Omental fat pad (tissue), 3 donors: ENCODE measurements at regions not wholly inside any gene's neighbourhood (a gene's known extent, or its start where the extent isn't known, plus 50 kb on each side); places are given as distances from the start of the nearest gene placed in this dataset.

Source experiments
- ATAC-seq: fragments of 150-250 bp; one replicate; pipeline ENCODE4 v1.9.1; 2016; ENCODE audit warnings: mild to moderate bottlenecking, moderate library complexity; ENCODE audit not compliant: low FRiP score
- DNase-seq: peaks from one replicate; pipeline ENCODE4 v3.0.0-alpha.2; 2019; ENCODE audit warnings: low spot score
- TF ChIP-seq, protein P1 (sequence below), 3 donors: fragments of 450-650 bp; IDR thresholded peaks; one replicate each; pipeline ENCODE4 v1.5.1; 2016 to 2017; ENCODE audit warnings: antibody characterized with exemption in 3 of 3, mild to moderate bottlenecking in 3 of 3, moderate library complexity in 2 of 3

DNA sequence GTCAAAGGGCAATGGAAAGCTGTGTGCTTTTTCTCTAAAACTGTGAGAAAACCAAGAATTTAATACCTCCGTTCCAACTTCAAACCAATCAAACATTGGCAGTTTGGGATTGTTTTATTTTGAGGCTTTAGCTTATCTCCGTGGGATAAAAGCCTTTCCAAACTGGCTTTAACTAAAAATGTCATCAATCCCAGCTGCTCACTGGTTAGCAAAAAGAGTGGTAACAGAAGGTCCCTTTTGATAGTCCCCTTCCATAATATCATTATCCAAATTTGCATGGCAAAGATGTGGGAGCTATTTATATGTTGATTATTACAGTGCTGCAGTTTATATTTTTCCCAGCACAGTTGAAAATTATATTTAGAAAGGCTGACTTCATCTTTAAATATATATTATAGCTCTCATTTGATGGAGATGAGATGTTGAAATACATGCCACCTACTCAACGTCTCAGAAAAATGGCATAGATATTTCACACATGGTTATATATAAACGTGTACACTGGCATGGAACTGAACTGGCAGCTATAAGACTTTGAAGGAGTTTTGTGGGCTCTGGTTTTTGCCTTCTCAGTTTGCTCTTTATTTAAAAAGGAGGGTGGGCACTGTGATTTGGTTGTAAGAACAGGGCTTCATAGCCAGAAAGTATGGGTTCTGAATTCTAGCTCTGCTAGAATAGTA, 707.1 kb upstream of the SLIT2 start:
- TF ChIP-seq, protein P1, sequence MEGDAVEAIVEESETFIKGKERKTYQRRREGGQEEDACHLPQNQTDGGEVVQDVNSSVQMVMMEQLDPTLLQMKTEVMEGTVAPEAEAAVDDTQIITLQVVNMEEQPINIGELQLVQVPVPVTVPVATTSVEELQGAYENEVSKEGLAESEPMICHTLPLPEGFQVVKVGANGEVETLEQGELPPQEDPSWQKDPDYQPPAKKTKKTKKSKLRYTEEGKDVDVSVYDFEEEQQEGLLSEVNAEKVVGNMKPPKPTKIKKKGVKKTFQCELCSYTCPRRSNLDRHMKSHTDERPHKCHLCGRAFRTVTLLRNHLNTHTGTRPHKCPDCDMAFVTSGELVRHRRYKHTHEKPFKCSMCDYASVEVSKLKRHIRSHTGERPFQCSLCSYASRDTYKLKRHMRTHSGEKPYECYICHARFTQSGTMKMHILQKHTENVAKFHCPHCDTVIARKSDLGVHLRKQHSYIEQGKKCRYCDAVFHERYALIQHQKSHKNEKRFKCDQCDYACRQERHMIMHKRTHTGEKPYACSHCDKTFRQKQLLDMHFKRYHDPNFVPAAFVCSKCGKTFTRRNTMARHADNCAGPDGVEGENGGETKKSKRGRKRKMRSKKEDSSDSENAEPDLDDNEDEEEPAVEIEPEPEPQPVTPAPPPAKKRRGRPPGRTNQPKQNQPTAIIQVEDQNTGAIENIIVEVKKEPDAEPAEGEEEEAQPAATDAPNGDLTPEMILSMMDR (IDR thresholded peaks at IDR 0.05) = no peak
- DNase-seq (no peak), ATAC-seq (no peak)

- DNase-seq (no peak), ATAC-seq (no peak)
- TF ChIP-seq, protein P1 (IDR thresholded peaks at IDR 0.05) = no peak
Measured at GRCh38 chr4:19540859-19541540, 710.7 kb upstream of the SLIT2 start.

GRCh38 chr4:19539201-19539600, 712.5 kb upstream of the SLIT2 start:
- ATAC-seq (no peak), DNase-seq (no peak)
- TF ChIP-seq, protein P1 (IDR thresholded peaks at IDR 0.05) = no peak

DNA sequence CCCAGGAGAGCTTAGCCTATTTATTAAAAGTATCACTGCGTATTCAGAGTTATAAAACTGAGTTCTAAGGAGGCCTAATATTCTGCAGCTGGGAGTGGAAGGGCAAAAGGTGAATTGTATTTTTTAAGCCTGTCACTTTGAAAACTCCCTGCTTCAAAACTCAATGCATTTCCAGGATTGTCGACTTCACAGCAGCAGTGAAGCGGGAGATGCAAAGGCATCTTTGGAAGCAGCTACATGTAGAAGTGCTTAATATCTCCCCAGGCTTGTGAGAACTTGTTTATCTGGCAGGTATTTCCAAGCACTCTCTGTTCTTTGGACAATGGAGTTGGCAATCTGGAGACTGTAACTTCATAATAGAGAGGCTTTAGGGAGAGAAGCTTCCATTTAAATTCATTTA, 717.5 kb upstream of the SLIT2 start:
- TF ChIP-seq, protein P1 (IDR thresholded peaks at IDR 0.05) = no peak
- ATAC-seq (no peak), DNase-seq (no peak)

- no peak for DNase-seq
Measured at GRCh38 chr4:19531906-19532848, 719.5 kb upstream of the SLIT2 start.

DNA sequence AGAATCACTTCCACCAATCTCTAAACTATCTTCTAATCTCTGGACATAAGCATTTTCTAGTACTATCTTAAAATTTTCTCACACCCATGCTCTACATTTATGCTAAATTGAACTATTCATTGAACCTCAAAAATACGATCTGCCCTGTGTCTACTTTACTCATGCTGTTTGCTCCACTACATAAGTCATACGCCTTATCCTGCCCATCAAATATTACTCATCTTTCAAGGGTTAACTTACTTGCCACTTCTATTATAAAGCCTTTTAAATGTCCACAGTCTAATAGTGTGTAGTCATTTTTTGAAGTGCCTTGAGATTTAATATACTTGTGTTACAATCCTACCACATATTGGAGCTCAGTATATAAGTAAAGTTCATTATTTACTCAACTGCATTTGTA, 727.7 kb upstream of the SLIT2 start:
- DNase-seq (no peak), ATAC-seq (no peak)
- TF ChIP-seq, protein P1 (IDR thresholded peaks at IDR 0.05) = no peak

More at GRCh38 chr4:19531906-19532848, 719.5 kb upstream of the SLIT2 start:
- TF ChIP-seq, protein P1 (IDR thresholded peaks at IDR 0.05) = no peak
- no peak for ATAC-seq
